ENCODE measurements at regions not wholly inside any gene's neighbourhood (a gene's known extent, or its start where the extent isn't known, plus 50 kb on each side); places are given as distances from the start of the nearest gene placed in this dataset.

- intact Hi-C loops (cut with micrococcal nuclease), result no loop called here
- Histone ChIP-seq H3K79me2 (ENCODE audit: low read length) (no peaks in the 10 kb centered on the region), H4K20me1 (ENCODE audit: low read length) (no peaks in the 10 kb centered on the region), H3K9me3 (ENCODE audit: low read length) (no peaks in the 10 kb centered on the region), H2AFZ (ENCODE audit: low read length) (no peak overlapping the region), H3K4me1 (ENCODE audit: insufficient read depth, low read length) (peaks cover 45% of the 10 kb centered on the region), H3K36me3 (ENCODE audit: low read depth, low read length) (no peaks in the 10 kb centered on the region), H3K9ac (ENCODE audit: low read length) (no peak overlapping the region), H3F3A (ENCODE audit: low read length, unreplicated experiment) (peaks cover 11% of the 10 kb centered on the region), H3K9me2 (replicated peaks; ENCODE audit: low read length) (no peaks in the 10 kb centered on the region), H3K4me2 (ENCODE audit: low read length) (no peak overlapping the region), H3K27ac (ENCODE audit: low read length) (0 out of 2 replicates have a peak overlapping the region, but pooled peaks have one; percentile 5), H3K27me3 (ENCODE audit: low read length) (no peaks in the 10 kb centered on the region), H3K4me3 (ENCODE audit: low read length) (no peak overlapping the region)
- BruUV-seq (replicated peaks), result no TSS peak
- ChIA-PET POLR2A (ENCODE audit: unreplicated experiment) (no interaction called here), CTCF (no interaction called here)
- ATAC-seq (no peak), DNase-seq (peak; percentile 29)
- no peak for TF ChIP-seq CTCF (conservative IDR thresholded peaks at IDR 0.05; ENCODE audit: low read depth, low read length)
- TF ChIP-seq EZH2 (IDR thresholded peaks at IDR 0.05; ENCODE audit: low read length, unreplicated experiment), result no peak
- no peak for TF ChIP-seq EZH2phosphoT487 (IDR thresholded peaks at IDR 0.05; ENCODE audit: borderline replicate concordance, low read length)
These were observed 187.5 kb upstream of the ECI2 start for GRCh38 chr6:4322846-4323309.

GRCh38 chr6:4322134-4322845 is 186.9 kb upstream of the ECI2 start:
- DNase-seq (no peak), ATAC-seq (no peak)
- H3K4me3 ChIP-seq (ENCODE audit: low read length), result no peak overlapping the region
- H3K27me3 ChIP-seq (ENCODE audit: low read length), result no peaks in the 10 kb centered on the region
- H3K36me3 ChIP-seq (ENCODE audit: low read depth, low read length), result no peaks in the 10 kb centered on the region
- POLR2A ChIA-PET (ENCODE audit: unreplicated experiment), result no interaction called here
- CTCF ChIA-PET, result no interaction called here
- H3K9ac ChIP-seq (ENCODE audit: low read length), result no peak overlapping the region; the same call in 1 of the 2 replicates
- H3K27ac ChIP-seq (ENCODE audit: low read length), result peak overlapping the region; percentile 94; the same call in 1 of the 2 replicates
- H3K9me3 ChIP-seq (ENCODE audit: low read length), result no peaks in the 10 kb centered on the region
- intact Hi-C loops (cut with micrococcal nuclease), result no loop called here
- no peak overlapping the region for H2AFZ ChIP-seq (ENCODE audit: low read length)
- H3K79me2 ChIP-seq (ENCODE audit: low read length), result no peaks in the 10 kb centered on the region
- peaks cover 11% of the 10 kb centered on the region for H3F3A ChIP-seq (ENCODE audit: low read length, unreplicated experiment)
- H3K9me2 ChIP-seq (replicated peaks; ENCODE audit: low read length), result no peaks in the 10 kb centered on the region
- no TSS peak for BruUV-seq (replicated peaks)
- TF ChIP-seq EZH2phosphoT487 (IDR thresholded peaks at IDR 0.05; ENCODE audit: borderline replicate concordance, low read length) (no peak), CTCF (conservative IDR thresholded peaks at IDR 0.05; ENCODE audit: low read depth, low read length) (no peak), EZH2 (IDR thresholded peaks at IDR 0.05; ENCODE audit: low read length, unreplicated experiment) (no peak)
- H3K4me2 ChIP-seq (ENCODE audit: low read length), result no peak overlapping the region
- H3K4me1 ChIP-seq (ENCODE audit: insufficient read depth, low read length), result peaks cover 51% of the 10 kb centered on the region
- H4K20me1 ChIP-seq (ENCODE audit: low read length), result no peaks in the 10 kb centered on the region

- peak overlapping the region; percentile 73 for H3K4me2 ChIP-seq (ENCODE audit: low read length)
- TF ChIP-seq EZH2phosphoT487 (IDR thresholded peaks at IDR 0.05; ENCODE audit: borderline replicate concordance, low read length) (no peak), CTCF (conservative IDR thresholded peaks at IDR 0.05; ENCODE audit: low read depth, low read length) (no peak), EZH2 (IDR thresholded peaks at IDR 0.05; ENCODE audit: low read length, unreplicated experiment) (no peak)
- POLR2A ChIA-PET (ENCODE audit: unreplicated experiment), result interaction anchor here (0.7 to 1.4 kb wide), 2 partner anchors 31 to 32 kb away, joined by 4 to 5 read pairs; no protein-coding TSS in a partner anchor
- H3K9ac ChIP-seq (ENCODE audit: low read length), result peak overlapping the region; percentile 74
- H3K36me3 ChIP-seq (ENCODE audit: low read depth, low read length), result no peaks in the 10 kb centered on the region
- no peaks in the 10 kb centered on the region for H3K9me2 ChIP-seq (replicated peaks; ENCODE audit: low read length)
- intact Hi-C loops (cut with micrococcal nuclease), result loop anchor here (1.0 to 2.0 kb wide), 6 partner anchors 30 to 279 kb away; no protein-coding TSS in a partner anchor
- DNase-seq, result peak; percentile 95
- no peaks in the 10 kb centered on the region for H3K27me3 ChIP-seq (ENCODE audit: low read length)
- ATAC-seq, result peak; percentile 77
- peaks cover 60% of the 10 kb centered on the region for H3K4me1 ChIP-seq (ENCODE audit: insufficient read depth, low read length)
- no peaks in the 10 kb centered on the region for H3K79me2 ChIP-seq (ENCODE audit: low read length)
- BruUV-seq (replicated peaks), result no TSS peak
- H3K4me3 ChIP-seq (ENCODE audit: low read length), result peak overlapping the region; percentile 20; the same call in 1 of the 2 replicates
- H2AFZ ChIP-seq (ENCODE audit: low read length), result no peak overlapping the region
- H3K9me3 ChIP-seq (ENCODE audit: low read length), result no peaks in the 10 kb centered on the region
- CTCF ChIA-PET, result no interaction called here
- peaks cover 11% of the 10 kb centered on the region for H3F3A ChIP-seq (ENCODE audit: low read length, unreplicated experiment)
- peak overlapping the region; percentile 94 for H3K27ac ChIP-seq (ENCODE audit: low read length)
- no peaks in the 10 kb centered on the region for H4K20me1 ChIP-seq (ENCODE audit: low read length)
These were observed 185.5 kb upstream of the ECI2 start for GRCh38 chr6:4320860-4321259.
